H1 (cell line): ENCODE measurements at regions not wholly inside any gene's neighbourhood (a gene's known extent, or its start where the extent isn't known, plus 50 kb on each side); places are given as distances from the start of the nearest gene placed in this dataset.

Experiments
- CTCF ChIA-PET: fragments of 300-600 bp; sonication (Branson Sonifier 250); formaldehyde crosslinking; loops from one replicate; lab custom pipeline; 2021; ENCODE audit not compliant: partially characterized antibody; lab: Charles Lee
- POLR2A ChIA-PET: fragments of 300-600 bp; sonication (Branson Sonifier 250); formaldehyde crosslinking; loops from one replicate; lab custom pipeline; 2021; ENCODE audit warnings: inconsistent platforms; ENCODE audit not compliant: partially characterized antibody; lab: Charles Lee
- DNase-seq, 2 experiments: peaks; one replicate each; pipeline versions ENCODE4 v3.0.0 to v3.0.0-alpha.2; 2010 to 2022; ENCODE audit warnings: low spot score in 2 of 2, low read depth in 1 of 2, mixed read lengths in 1 of 2
- FAIRE-seq: peaks from 2 replicates; lab custom pipeline; 2011; peaks lifted over from hg19 to GRCh38; lab: Jason Lieb, UNC
- H2AFZ ChIP-seq: 2 replicates; pipeline ENCODE4 v1.8.1; 2012; ENCODE audit warnings: low read length, inconsistent platforms
- H2AK5ac ChIP-seq: 2 replicates; pipeline ENCODE4 v1.6.1; 2013; ENCODE audit warnings: low read depth, low read length
- H2BK120ac ChIP-seq: replicated peaks from 2 replicates; pipeline ENCODE3; 2013; ENCODE audit warnings: low read depth, low read length, inconsistent platforms
- H2BK12ac ChIP-seq: 2 replicates; pipeline ENCODE4 v1.6.1; 2013; ENCODE audit warnings: low read depth, low read length
- H2BK15ac ChIP-seq: 2 replicates; pipeline ENCODE4 v1.6.1; 2013; ENCODE audit warnings: low read length
- H2BK20ac ChIP-seq: 2 replicates; pipeline ENCODE4 v1.6.1; 2013; ENCODE audit warnings: low read length
- H2BK5ac ChIP-seq: 2 replicates; pipeline ENCODE4 v1.6.1; 2013; ENCODE audit warnings: low read depth, low read length
- H3K14ac ChIP-seq: 2 replicates; pipeline ENCODE4 v1.6.1; 2013; ENCODE audit warnings: inconsistent platforms; ENCODE audit not compliant: insufficient read length
- H3K18ac ChIP-seq: 2 replicates; pipeline ENCODE4 v1.6.1; 2013; ENCODE audit warnings: low read length; ENCODE audit errors: extremely low read depth
- H3K23ac ChIP-seq: 2 replicates; pipeline ENCODE4 v1.6.1; 2013; ENCODE audit warnings: inconsistent platforms; ENCODE audit not compliant: insufficient read length
- H3K23me2 ChIP-seq: 2 replicates; pipeline ENCODE4 v1.6.1; 2013; ENCODE audit warnings: low read depth, low read length
- H3K27ac ChIP-seq: 2 replicates; pipeline ENCODE4 v1.6.1; 2011; ENCODE audit warnings: low read depth, low read length, inconsistent platforms
- H3K27me3 ChIP-seq, 4 experiments: replicated peaks in 1 of 4; 1 replicate in 1 of 4; 2 replicates in 3 of 4; pipeline versions ENCODE4 v1.6.1 to v1.8.1; 2011 to 2013; ENCODE audit warnings: low read length in 3 of 4, mild to moderate bottlenecking in 3 of 4, inconsistent platforms in 2 of 4, mixed read lengths in 2 of 4, moderate library complexity in 1 of 4; ENCODE audit not compliant: control insufficient read depth in 3 of 4, insufficient read depth in 3 of 4; ENCODE audit errors: extremely low read depth in 1 of 4
- H3K36me3 ChIP-seq, 4 experiments: 2 replicates each; pipeline versions ENCODE4 v1.6.1 to v1.8.1; 2011 to 2013; ENCODE audit warnings: mild to moderate bottlenecking in 4 of 4, low read length in 3 of 4, moderate library complexity in 2 of 4, control low read depth in 1 of 4, inconsistent platforms in 1 of 4; ENCODE audit not compliant: insufficient read depth in 4 of 4, control insufficient read depth in 2 of 4
- H3K4ac ChIP-seq: replicated peaks from 2 replicates; pipeline ENCODE3; 2013; ENCODE audit warnings: low read length, low read depth, mixed read lengths, inconsistent platforms; ENCODE audit not compliant: insufficient read length
- H3K4me1 ChIP-seq, 4 experiments: replicated peaks in 1 of 4; 1 replicate in 1 of 4; 2 replicates in 3 of 4; pipeline versions ENCODE4 v1.6.1 to v1.8.1; 2011 to 2013; ENCODE audit warnings: low read length in 3 of 4, inconsistent platforms in 2 of 4, mixed read lengths in 1 of 4; ENCODE audit not compliant: insufficient read depth in 4 of 4, control insufficient read depth in 3 of 4
- H3K4me2 ChIP-seq, 2 experiments: 2 replicates each; pipeline versions ENCODE4 v1.6.1 to v1.8.1; 2011 to 2013; ENCODE audit warnings: low read depth in 2 of 2, low read length in 2 of 2, control low read depth in 1 of 2, inconsistent platforms in 1 of 2, mild to moderate bottlenecking in 1 of 2; ENCODE audit not compliant: insufficient read depth in 1 of 2
- H3K4me3 ChIP-seq, 4 experiments: fragments of 200-600, 300-600 bp in 1 of 4; sonication (generic), shearing (Covaris generic), sonication (Bioruptor Twin) in 1 of 4; 2 replicates each; pipeline versions ENCODE4 v1.5.1 to v1.8.1; 2011 to 2016; ENCODE audit warnings: low read length in 4 of 4, low read depth in 3 of 4, control low read depth in 2 of 4, inconsistent platforms in 2 of 4, mild to moderate bottlenecking in 2 of 4, mixed read lengths in 1 of 4, moderate library complexity in 1 of 4; ENCODE audit not compliant: insufficient read depth in 2 of 4; ENCODE audit errors: extremely low read depth in 1 of 4
- H3K56ac ChIP-seq: replicated peaks from 2 replicates; pipeline ENCODE3; 2013; ENCODE audit warnings: low read depth, mild to moderate bottlenecking, mixed read lengths, low read length, inconsistent platforms; ENCODE audit not compliant: insufficient read length
- H3K79me1 ChIP-seq: 2 replicates; pipeline ENCODE4 v1.6.1; 2013; ENCODE audit warnings: low read depth, low read length, control low read depth
- H3K79me2 ChIP-seq, 2 experiments: 2 replicates each; pipeline versions ENCODE4 v1.6.1 to v1.8.1; 2012 to 2013; ENCODE audit warnings: low read length in 2 of 2, mild to moderate bottlenecking in 2 of 2, inconsistent platforms in 1 of 2; ENCODE audit not compliant: insufficient read depth in 2 of 2, control insufficient read depth in 1 of 2
- H3K9ac ChIP-seq, 4 experiments: replicated peaks in 1 of 4; 1 replicate in 1 of 4; 2 replicates in 3 of 4; pipeline versions ENCODE4 v1.6.1 to v1.8.1; 2011 to 2013; ENCODE audit warnings: low read depth in 3 of 4, low read length in 3 of 4, control low read depth in 2 of 4, mild to moderate bottlenecking in 2 of 4, moderate library complexity in 2 of 4, inconsistent platforms in 1 of 4; ENCODE audit errors: extremely low read depth in 1 of 4
- H3K9me3 ChIP-seq, 2 experiments: 2 replicates each; pipeline versions ENCODE4 v1.6.1 to v1.8.1; 2012 to 2013; ENCODE audit warnings: mild to moderate bottlenecking in 2 of 2, moderate library complexity in 2 of 2, control low read depth in 1 of 2, inconsistent platforms in 1 of 2, low read depth in 1 of 2, low read length in 1 of 2, mixed read lengths in 1 of 2; ENCODE audit not compliant: insufficient read depth in 2 of 2
- H4K20me1 ChIP-seq, 2 experiments: replicated peaks in 1 of 2; 2 replicates each; pipeline versions ENCODE3 to v1.8.1; 2011 to 2013; ENCODE audit warnings: inconsistent platforms in 2 of 2, low read length in 2 of 2, mild to moderate bottlenecking in 1 of 2; ENCODE audit not compliant: insufficient read depth in 2 of 2, control insufficient read depth in 1 of 2
- H4K5ac ChIP-seq: 2 replicates; pipeline ENCODE4 v1.6.1; 2013; ENCODE audit warnings: low read length, low read depth, mixed read lengths, inconsistent platforms; ENCODE audit not compliant: insufficient read length
- H4K8ac ChIP-seq: 2 replicates; pipeline ENCODE4 v1.8.0; 2013; ENCODE audit warnings: mild to moderate bottlenecking, moderate library complexity, low read length, inconsistent platforms; ENCODE audit not compliant: insufficient read depth; ENCODE audit errors: extremely low read depth
- H4K91ac ChIP-seq: replicated peaks from 2 replicates; pipeline ENCODE3; 2013; ENCODE audit warnings: low read length, mixed read lengths, inconsistent platforms; ENCODE audit not compliant: insufficient read length
- CBX8 ChIP-seq: fragments of 300-800, 300-1000 bp; sonication (generic); IDR thresholded peaks from 2 replicates; pipeline ENCODE4 v1.7.1; 2016; ENCODE audit warnings: low read depth, low read length, borderline replicate concordance
- CEBPB ChIP-seq: IDR thresholded peaks from 2 replicates; pipeline ENCODE4 v1.6.1; 2012; ENCODE audit warnings: low read depth, low read length
- HDAC6 ChIP-seq: IDR thresholded peaks from one replicate; pipeline ENCODE4 v1.7.1; 2012; ENCODE audit warnings: low read depth, mild to moderate bottlenecking, inconsistent platforms, low read length, moderate library complexity
- SP2 ChIP-seq: IDR thresholded peaks from 2 replicates; pipeline ENCODE4 v1.6.1; 2012; ENCODE audit warnings: mild to moderate bottlenecking, low read length, inconsistent platforms
- WGBS, 2 experiments: shearing (Covaris generic) in 1 of 2; methylation state at CpG; one replicate each; pipeline versions ENCODE4 v1.1.6 to v1.1.7; 2013 to 2015; ENCODE audit warnings: low lambda C conversion rate in 2 of 2, mixed read lengths in 2 of 2, inconsistent platforms in 1 of 2, low coverage in 1 of 2, missing lambda C conversion rate in 1 of 2; ENCODE audit not compliant: insufficient replicate concordance in 2 of 2, insufficient coverage in 1 of 2, insufficient read length in 1 of 2; ENCODE audit errors: extremely low coverage in 1 of 2, missing lambda C conversion rate in 1 of 2; 5-methylcytosine and 5-hydroxymethylcytosine counted together

DNA sequence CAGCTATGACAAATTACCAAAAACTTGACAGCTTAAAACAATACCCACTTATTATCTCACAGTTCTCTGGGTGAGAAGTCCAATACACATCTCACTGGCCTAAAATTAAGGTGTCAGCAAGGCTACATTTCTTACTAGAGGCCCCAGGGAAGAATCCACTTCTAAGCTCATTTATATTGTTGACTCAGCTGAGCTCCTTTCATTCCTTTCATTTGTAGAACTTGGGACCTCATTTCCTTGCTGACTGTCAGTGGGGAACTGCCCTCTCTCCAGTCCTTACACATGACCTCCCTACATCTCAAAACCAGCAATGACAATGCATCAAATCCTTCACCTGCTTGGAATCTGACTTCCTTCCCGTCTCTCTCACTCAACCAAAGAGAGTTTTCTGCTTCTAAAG is 240.3 kb downstream of the IPMK start:
- no peak overlapping the region for H3K9ac ChIP-seq
- no peak overlapping the region for H4K8ac ChIP-seq
- H3K79me1 ChIP-seq: no peaks in the 10 kb centered on the region
- H3K27me3 ChIP-seq: no peaks in the 10 kb centered on the region
- DNase-seq (no peak), FAIRE-seq (no peak)
- H3K4me3 ChIP-seq: no peak overlapping the region
- H2BK5ac ChIP-seq: no peak overlapping the region
- no peaks in the 10 kb centered on the region for H3K23me2 ChIP-seq
- no peaks in the 10 kb centered on the region for H3K36me3 ChIP-seq
- H3K56ac ChIP-seq: no peak overlapping the region
- no peak overlapping the region for H3K4ac ChIP-seq
- TF ChIP-seq CEBPB (no peak), SP2 (no peak), CBX8 (no peak), HDAC6 (no peak)
- H2BK12ac ChIP-seq: no peak overlapping the region
- no peak overlapping the region for H3K14ac ChIP-seq
- no peak overlapping the region for H2BK120ac ChIP-seq
- no peak overlapping the region for H2BK15ac ChIP-seq
- 83% methylated on average over 1 of the region's 1 CpG; no CpG with 5 or more reads in 1 of the 2 experiments for WGBS, 2 experiments
- no peak overlapping the region for H2AK5ac ChIP-seq
- H4K91ac ChIP-seq: no peak overlapping the region
- H3K9me3 ChIP-seq: peaks cover 11 to 19% of the 10 kb centered on the region in 2 experiments
- no peak overlapping the region for H3K18ac ChIP-seq
- no peak overlapping the region for H2BK20ac ChIP-seq
- H4K20me1 ChIP-seq: no peaks in the 10 kb centered on the region
- H3K27ac ChIP-seq: no peak overlapping the region
- H3K79me2 ChIP-seq: no peaks in the 10 kb centered on the region
- no peaks in the 10 kb centered on the region for H3K4me1 ChIP-seq
- ChIA-PET CTCF (interaction anchor here (0.6 kb wide), 1 partner anchor 620 kb away, joined by 3 read pairs; no protein-coding TSS in a partner anchor), POLR2A (no interaction called here)
- no peak overlapping the region for H3K23ac ChIP-seq
- no peak overlapping the region for H3K4me2 ChIP-seq
- no peak overlapping the region for H4K5ac ChIP-seq
- H2AFZ ChIP-seq: no peak overlapping the region
